ENCODE measurements at regions not wholly inside any gene's neighbourhood (a gene's known extent, or its start where the extent isn't known, plus 50 kb on each side); places are given as distances from the start of the nearest gene placed in this dataset.

DNA sequence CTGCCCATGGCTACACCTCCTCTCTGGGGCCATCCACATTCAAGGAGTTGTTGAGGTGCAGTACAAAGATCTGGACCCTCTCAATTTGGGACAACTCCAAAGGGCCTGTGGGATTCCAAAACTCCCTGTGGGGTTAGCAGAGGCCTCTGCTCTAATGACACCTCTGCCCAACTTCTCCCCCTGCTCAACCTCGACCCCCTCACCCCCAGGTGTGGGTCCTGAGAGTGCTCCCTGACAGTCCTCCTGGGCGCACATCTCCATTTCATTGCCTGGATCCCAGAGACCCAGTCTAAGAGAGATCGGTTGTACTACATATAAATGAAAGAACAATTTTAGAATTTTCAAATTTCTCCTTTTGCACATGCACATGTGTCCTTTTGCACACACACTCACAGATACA lies 73.0 kb upstream of the NKD1 start:
- Histone ChIP-seq H3K9me3 (ENCODE audit: control insufficient read depth, insufficient read depth, low read depth, low read length) (no peaks in the 10 kb centered on the region), H4K20me1 (ENCODE audit: control insufficient read depth, extremely low read depth, insufficient read depth, low read length) (no peaks in the 10 kb centered on the region), H3K27me3 (ENCODE audit: control insufficient read depth, insufficient read depth, low read length) (no peaks in the 10 kb centered on the region), H3K4me3 (replicated peaks in 1 of 4; ENCODE audit: control extremely low read depth in 1 of 4, insufficient read depth in 1 of 4, low read depth in 3 of 4, low read length in 4 of 4) (no peak overlapping the region), H3K4me1 (ENCODE audit: control insufficient read depth, extremely low read depth, insufficient read depth, low read length) (no peaks in the 10 kb centered on the region), H3K4me2 (ENCODE audit: extremely low read depth, insufficient read depth, low read length) (no peak overlapping the region), H3K27ac (ENCODE audit: insufficient read depth, low read length) (no peak overlapping the region), H3K36me3 (ENCODE audit: control insufficient read depth, insufficient read depth, low read length) (no peaks in the 10 kb centered on the region), H2AFZ (ENCODE audit: low read length) (no peak overlapping the region), H3K9ac (ENCODE audit: insufficient read depth, low read length) (no peak overlapping the region), H3K79me2 (ENCODE audit: control insufficient read depth, insufficient read depth, low read length) (no peaks in the 10 kb centered on the region)
- no peak for DNase-seq (ENCODE audit: low read depth in 2 of 2)
- TF ChIP-seq, protein P1, sequence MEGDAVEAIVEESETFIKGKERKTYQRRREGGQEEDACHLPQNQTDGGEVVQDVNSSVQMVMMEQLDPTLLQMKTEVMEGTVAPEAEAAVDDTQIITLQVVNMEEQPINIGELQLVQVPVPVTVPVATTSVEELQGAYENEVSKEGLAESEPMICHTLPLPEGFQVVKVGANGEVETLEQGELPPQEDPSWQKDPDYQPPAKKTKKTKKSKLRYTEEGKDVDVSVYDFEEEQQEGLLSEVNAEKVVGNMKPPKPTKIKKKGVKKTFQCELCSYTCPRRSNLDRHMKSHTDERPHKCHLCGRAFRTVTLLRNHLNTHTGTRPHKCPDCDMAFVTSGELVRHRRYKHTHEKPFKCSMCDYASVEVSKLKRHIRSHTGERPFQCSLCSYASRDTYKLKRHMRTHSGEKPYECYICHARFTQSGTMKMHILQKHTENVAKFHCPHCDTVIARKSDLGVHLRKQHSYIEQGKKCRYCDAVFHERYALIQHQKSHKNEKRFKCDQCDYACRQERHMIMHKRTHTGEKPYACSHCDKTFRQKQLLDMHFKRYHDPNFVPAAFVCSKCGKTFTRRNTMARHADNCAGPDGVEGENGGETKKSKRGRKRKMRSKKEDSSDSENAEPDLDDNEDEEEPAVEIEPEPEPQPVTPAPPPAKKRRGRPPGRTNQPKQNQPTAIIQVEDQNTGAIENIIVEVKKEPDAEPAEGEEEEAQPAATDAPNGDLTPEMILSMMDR (conservative IDR thresholded peaks at IDR 0.05 in 1 of 2, IDR thresholded peaks at IDR 0.05 in 1 of 2; ENCODE audit: low read depth in 1 of 2, low read length in 2 of 2) = no peak
- TF ChIP-seq EZH2 (IDR thresholded peaks at IDR 0.05; ENCODE audit: low read length, missing control alignments) = no peak

DNA sequence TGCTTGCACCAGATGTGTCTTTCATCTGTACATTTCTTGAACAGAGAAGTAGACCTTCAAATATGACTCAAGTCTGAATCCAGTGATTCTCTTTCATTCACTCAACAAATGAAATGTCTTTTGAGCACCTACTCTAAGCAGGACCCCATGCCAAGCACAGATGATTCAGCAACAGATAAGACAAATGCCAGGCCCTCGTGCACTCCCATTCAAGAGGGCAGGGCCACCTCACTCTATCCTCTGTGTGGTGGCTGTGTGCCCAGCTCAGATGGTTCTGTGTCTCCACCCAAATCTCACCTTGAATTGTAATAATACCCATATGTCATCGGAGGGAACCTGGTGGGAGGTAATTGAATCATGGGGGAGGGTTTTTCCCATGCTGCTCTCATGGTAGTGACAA lies 74.1 kb upstream of the NKD1 start:
- TF ChIP-seq, protein P1 (conservative IDR thresholded peaks at IDR 0.05 in 1 of 2, IDR thresholded peaks at IDR 0.05 in 1 of 2; ENCODE audit: low read depth in 1 of 2, low read length in 2 of 2) = no peak
- TF ChIP-seq EZH2 (IDR thresholded peaks at IDR 0.05; ENCODE audit: low read length, missing control alignments) = no peak
- H3K9me3 ChIP-seq (ENCODE audit: control insufficient read depth, insufficient read depth, low read depth, low read length) = no peaks in the 10 kb centered on the region
- peaks cover 4% of the 10 kb centered on the region for H3K27me3 ChIP-seq (ENCODE audit: control insufficient read depth, insufficient read depth, low read length)
- no peaks in the 10 kb centered on the region for H3K79me2 ChIP-seq (ENCODE audit: control insufficient read depth, insufficient read depth, low read length)
- DNase-seq (ENCODE audit: low read depth in 2 of 2) = no peak
- H3K4me3 ChIP-seq (replicated peaks in 1 of 4; ENCODE audit: control extremely low read depth in 1 of 4, insufficient read depth in 1 of 4, low read depth in 3 of 4, low read length in 4 of 4) = no peak overlapping the region
- H3K9ac ChIP-seq (ENCODE audit: insufficient read depth, low read length) = no peak overlapping the region
- H3K4me2 ChIP-seq (ENCODE audit: extremely low read depth, insufficient read depth, low read length) = no peak overlapping the region
- no peak overlapping the region for H2AFZ ChIP-seq (ENCODE audit: low read length)
- H3K36me3 ChIP-seq (ENCODE audit: control insufficient read depth, insufficient read depth, low read length) = no peaks in the 10 kb centered on the region
- no peaks in the 10 kb centered on the region for H4K20me1 ChIP-seq (ENCODE audit: control insufficient read depth, extremely low read depth, insufficient read depth, low read length)
- H3K4me1 ChIP-seq (ENCODE audit: control insufficient read depth, extremely low read depth, insufficient read depth, low read length) = no peaks in the 10 kb centered on the region
- no peak overlapping the region for H3K27ac ChIP-seq (ENCODE audit: insufficient read depth, low read length)

DNA sequence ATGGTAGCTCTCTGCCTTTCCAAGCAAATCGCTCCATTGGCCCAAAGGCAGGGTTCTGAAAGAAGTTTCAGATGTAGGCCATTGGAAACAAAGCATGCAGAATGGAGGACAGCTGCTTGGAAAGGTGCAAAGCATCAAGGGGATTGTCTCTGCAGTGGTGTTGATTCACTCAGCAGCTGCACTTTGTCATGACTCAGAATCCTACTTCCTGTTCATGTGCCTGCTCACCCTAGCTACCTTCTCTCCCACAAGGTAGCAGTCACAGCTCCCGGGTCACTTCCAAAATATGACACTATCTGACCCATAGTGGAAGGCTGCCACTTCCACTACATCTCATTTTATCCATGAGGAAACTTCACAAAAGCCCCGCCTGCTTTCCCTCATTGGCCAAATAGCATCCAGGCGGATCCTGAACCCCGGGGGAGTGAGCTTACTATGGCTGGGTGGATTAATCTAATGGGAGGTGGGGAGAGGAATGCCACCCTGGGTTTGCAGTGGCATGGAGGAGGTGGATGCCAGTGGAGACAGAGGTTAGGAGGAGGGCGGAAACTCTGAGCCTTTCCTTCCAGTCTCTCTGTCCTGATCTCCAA lies 74.7 kb upstream of the NKD1 start:
- no peaks in the 10 kb centered on the region for H4K20me1 ChIP-seq (ENCODE audit: control insufficient read depth, extremely low read depth, insufficient read depth, low read length)
- DNase-seq (ENCODE audit: low read depth in 2 of 2) = peak in 1 of 2 donors; percentile 34
- no peak overlapping the region for H3K9ac ChIP-seq (ENCODE audit: insufficient read depth, low read length)
- no peaks in the 10 kb centered on the region for H3K36me3 ChIP-seq (ENCODE audit: control insufficient read depth, insufficient read depth, low read length)
- no peak overlapping the region for H3K4me2 ChIP-seq (ENCODE audit: extremely low read depth, insufficient read depth, low read length)
- H3K79me2 ChIP-seq (ENCODE audit: control insufficient read depth, insufficient read depth, low read length) = no peaks in the 10 kb centered on the region
- no peak overlapping the region for H3K27ac ChIP-seq (ENCODE audit: insufficient read depth, low read length)
- no peak overlapping the region for H2AFZ ChIP-seq (ENCODE audit: low read length)
- no peak overlapping the region for H3K4me3 ChIP-seq (replicated peaks in 1 of 4; ENCODE audit: control extremely low read depth in 1 of 4, insufficient read depth in 1 of 4, low read depth in 3 of 4, low read length in 4 of 4)
- H3K4me1 ChIP-seq (ENCODE audit: control insufficient read depth, extremely low read depth, insufficient read depth, low read length) = no peaks in the 10 kb centered on the region
- H3K9me3 ChIP-seq (ENCODE audit: control insufficient read depth, insufficient read depth, low read depth, low read length) = no peaks in the 10 kb centered on the region
- no peak for TF ChIP-seq EZH2 (IDR thresholded peaks at IDR 0.05; ENCODE audit: low read length, missing control alignments)
- TF ChIP-seq, protein P1 (conservative IDR thresholded peaks at IDR 0.05 in 1 of 2, IDR thresholded peaks at IDR 0.05 in 1 of 2; ENCODE audit: low read depth in 1 of 2, low read length in 2 of 2) = no peak
- peaks cover 7% of the 10 kb centered on the region for H3K27me3 ChIP-seq (ENCODE audit: control insufficient read depth, insufficient read depth, low read length)
